ENCODE measurements at regions not wholly inside any gene's neighbourhood (a gene's known extent, or its start where the extent isn't known, plus 50 kb on each side); places are given as distances from the start of the nearest gene placed in this dataset.
A peak's percentile ranks its signal among the peaks of the same experiment; 100 is the strongest.

DNA sequence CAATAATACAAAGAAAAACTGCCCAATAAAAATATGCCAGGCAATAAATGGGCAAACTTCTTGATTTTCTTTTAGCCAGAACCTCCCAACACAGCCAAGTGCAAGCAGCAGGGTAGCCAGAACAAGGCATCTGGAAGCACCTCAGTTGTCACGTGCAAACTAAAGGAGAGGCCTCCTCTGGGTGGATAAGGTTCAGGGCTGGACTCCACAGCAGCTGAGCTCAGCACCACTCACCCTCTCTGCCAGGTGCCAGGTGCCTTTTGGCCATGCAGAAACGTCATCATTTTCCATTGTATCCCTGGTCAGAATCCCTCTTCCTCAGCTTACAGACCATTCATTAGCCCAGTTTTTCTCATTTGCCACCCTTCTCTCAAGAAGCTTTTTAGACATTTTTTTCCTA lies 52.7 kb downstream of the SOD2 start:
- no TSS peak for BruUV-seq (replicated peaks)
- Histone ChIP-seq H3K79me2 (ENCODE audit: insufficient read depth, low read depth, low read length) (no peaks in the 10 kb centered on the region), H3K4me1 (ENCODE audit: insufficient read depth, low read length, poor library complexity, severe bottlenecking) (no peaks in the 10 kb centered on the region), H3K4me2 (ENCODE audit: low read length) (no peak overlapping the region), H2AFZ (ENCODE audit: low read length) (no peak overlapping the region), H3K9me3 (ENCODE audit: low read length) (no peaks in the 10 kb centered on the region), H3K9me2 (ENCODE audit: insufficient read depth, low read length) (no peaks in the 10 kb centered on the region), H3K36me3 (ENCODE audit: insufficient read depth, low read length) (no peaks in the 10 kb centered on the region), H4K20me1 (ENCODE audit: insufficient read depth, low read length) (no peaks in the 10 kb centered on the region), H3K27ac (ENCODE audit: low read depth, low read length, poor library complexity, severe bottlenecking) (no peak overlapping the region), H3K4me3 (ENCODE audit: low read depth, low read length, poor library complexity, severe bottlenecking) (no peak overlapping the region)
- ChIA-PET POLR2A (interaction anchor here (0.9 to 1.0 kb wide), 2 partner anchors 11 kb away, joined by 3 to 5 read pairs; no protein-coding TSS in a partner anchor), CTCF (ENCODE audit: unreplicated experiment) (no interaction called here)
- TF ChIP-seq, protein P1, sequence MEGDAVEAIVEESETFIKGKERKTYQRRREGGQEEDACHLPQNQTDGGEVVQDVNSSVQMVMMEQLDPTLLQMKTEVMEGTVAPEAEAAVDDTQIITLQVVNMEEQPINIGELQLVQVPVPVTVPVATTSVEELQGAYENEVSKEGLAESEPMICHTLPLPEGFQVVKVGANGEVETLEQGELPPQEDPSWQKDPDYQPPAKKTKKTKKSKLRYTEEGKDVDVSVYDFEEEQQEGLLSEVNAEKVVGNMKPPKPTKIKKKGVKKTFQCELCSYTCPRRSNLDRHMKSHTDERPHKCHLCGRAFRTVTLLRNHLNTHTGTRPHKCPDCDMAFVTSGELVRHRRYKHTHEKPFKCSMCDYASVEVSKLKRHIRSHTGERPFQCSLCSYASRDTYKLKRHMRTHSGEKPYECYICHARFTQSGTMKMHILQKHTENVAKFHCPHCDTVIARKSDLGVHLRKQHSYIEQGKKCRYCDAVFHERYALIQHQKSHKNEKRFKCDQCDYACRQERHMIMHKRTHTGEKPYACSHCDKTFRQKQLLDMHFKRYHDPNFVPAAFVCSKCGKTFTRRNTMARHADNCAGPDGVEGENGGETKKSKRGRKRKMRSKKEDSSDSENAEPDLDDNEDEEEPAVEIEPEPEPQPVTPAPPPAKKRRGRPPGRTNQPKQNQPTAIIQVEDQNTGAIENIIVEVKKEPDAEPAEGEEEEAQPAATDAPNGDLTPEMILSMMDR (conservative IDR thresholded peaks at IDR 0.05; ENCODE audit: low read length), result no peak
- TF ChIP-seq EZH2phosphoT487 (IDR thresholded peaks at IDR 0.05; ENCODE audit: borderline replicate concordance, low read depth, low read length), result no peak
- intact Hi-C loops (cut with micrococcal nuclease; ENCODE audit: unreplicated experiment), result no loop called here
- no peak for DNase-seq (ENCODE audit: low spot score)

DNA sequence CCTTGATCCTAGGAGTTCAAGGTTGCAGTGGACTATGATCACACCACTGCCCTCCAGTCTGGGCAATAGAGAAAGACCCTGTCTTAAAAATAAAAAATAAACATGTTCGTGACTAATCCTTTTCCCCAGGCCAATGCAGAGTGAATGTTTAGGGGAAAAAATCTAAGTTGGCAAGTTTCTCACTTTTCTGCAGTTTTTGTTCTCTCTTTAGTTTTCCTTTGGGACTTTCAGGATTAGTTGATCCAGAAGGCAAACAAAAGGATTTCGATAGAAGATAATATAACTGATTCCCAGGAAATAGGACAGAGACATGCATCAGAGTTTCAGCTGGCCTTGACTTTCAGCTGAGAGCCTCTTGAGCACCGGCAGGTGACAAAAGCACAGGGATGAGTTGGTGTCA lies 53.3 kb downstream of the SOD2 start:
- Histone ChIP-seq H4K20me1 (ENCODE audit: insufficient read depth, low read length) (no peaks in the 10 kb centered on the region), H3K27ac (ENCODE audit: low read depth, low read length, poor library complexity, severe bottlenecking) (no peak overlapping the region), H3K4me2 (ENCODE audit: low read length) (no peak overlapping the region), H3K4me1 (ENCODE audit: insufficient read depth, low read length, poor library complexity, severe bottlenecking) (no peaks in the 10 kb centered on the region), H3K4me3 (ENCODE audit: low read depth, low read length, poor library complexity, severe bottlenecking) (no peak overlapping the region), H2AFZ (ENCODE audit: low read length) (no peak overlapping the region), H3K36me3 (ENCODE audit: insufficient read depth, low read length) (no peaks in the 10 kb centered on the region), H3K9me2 (ENCODE audit: insufficient read depth, low read length) (no peaks in the 10 kb centered on the region), H3K79me2 (ENCODE audit: insufficient read depth, low read depth, low read length) (no peaks in the 10 kb centered on the region), H3K9me3 (ENCODE audit: low read length) (no peaks in the 10 kb centered on the region)
- intact Hi-C loops (cut with micrococcal nuclease; ENCODE audit: unreplicated experiment), result no loop called here
- ChIA-PET POLR2A (interaction anchor here (0.6 kb wide), 1 partner anchor 51 kb away, joined by 3 read pairs; no protein-coding TSS in a partner anchor), CTCF (ENCODE audit: unreplicated experiment) (no interaction called here)
- no peak for DNase-seq (ENCODE audit: low spot score)
- no TSS peak for BruUV-seq (replicated peaks)
- TF ChIP-seq EZH2phosphoT487 (IDR thresholded peaks at IDR 0.05; ENCODE audit: borderline replicate concordance, low read depth, low read length), result no peak
- TF ChIP-seq, protein P1 (conservative IDR thresholded peaks at IDR 0.05; ENCODE audit: low read length), result no peak

DNA sequence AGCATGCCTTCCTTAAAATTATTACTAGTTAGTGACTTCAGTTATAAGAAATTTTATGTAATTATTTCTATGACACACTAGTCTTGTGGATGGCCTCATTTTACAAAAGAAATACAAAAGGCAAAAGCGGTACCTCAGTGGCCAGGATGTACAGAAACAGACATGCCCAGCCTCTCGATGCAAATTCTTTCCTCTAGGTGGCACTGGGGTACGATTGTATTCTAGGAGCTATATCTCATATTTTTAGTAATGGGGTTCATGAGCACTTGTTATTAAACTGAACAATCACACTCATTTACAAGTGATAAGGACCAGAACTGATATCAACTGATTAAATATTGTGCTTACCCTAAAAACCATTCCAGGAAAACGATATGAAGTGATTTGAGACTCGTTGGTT lies 59.8 kb downstream of the SOD2 start:
- no peak overlapping the region for H3K4me2 ChIP-seq (ENCODE audit: low read length)
- ChIA-PET POLR2A (interaction anchor here (0.6 to 1.4 kb wide), 11 partner anchors 10 to 940 kb away, joined by 3 to 12 read pairs (median 4); no protein-coding TSS in a partner anchor), CTCF (ENCODE audit: unreplicated experiment) (interaction anchor here (0.6 to 1.1 kb wide), 2 partner anchors 22 to 302 kb away, joined by 3 to 4 read pairs; no protein-coding TSS in a partner anchor)
- no peak overlapping the region for H2AFZ ChIP-seq (ENCODE audit: low read length)
- H3K9me3 ChIP-seq (ENCODE audit: low read length), result no peaks in the 10 kb centered on the region
- H3K36me3 ChIP-seq (ENCODE audit: insufficient read depth, low read length), result no peaks in the 10 kb centered on the region
- no peaks in the 10 kb centered on the region for H3K79me2 ChIP-seq (ENCODE audit: insufficient read depth, low read depth, low read length)
- no peak overlapping the region for H3K27ac ChIP-seq (ENCODE audit: low read depth, low read length, poor library complexity, severe bottlenecking)
- H3K4me1 ChIP-seq (ENCODE audit: insufficient read depth, low read length, poor library complexity, severe bottlenecking), result no peaks in the 10 kb centered on the region
- intact Hi-C loops (cut with micrococcal nuclease; ENCODE audit: unreplicated experiment), result no loop called here
- peak; percentile 45 for DNase-seq (ENCODE audit: low spot score)
- H3K9me2 ChIP-seq (ENCODE audit: insufficient read depth, low read length), result no peaks in the 10 kb centered on the region
- H3K4me3 ChIP-seq (ENCODE audit: low read depth, low read length, poor library complexity, severe bottlenecking), result no peak overlapping the region
- no peaks in the 10 kb centered on the region for H4K20me1 ChIP-seq (ENCODE audit: insufficient read depth, low read length)
- BruUV-seq (replicated peaks), result no TSS peak
- TF ChIP-seq EZH2phosphoT487 (IDR thresholded peaks at IDR 0.05; ENCODE audit: borderline replicate concordance, low read depth, low read length), result no peak
- TF ChIP-seq, protein P1 (conservative IDR thresholded peaks at IDR 0.05; ENCODE audit: low read length), result peak; percentile 81

All from OCI-LY7 (cell line).